ENCODE measurements at regions not wholly inside any gene's neighbourhood (a gene's known extent, or its start where the extent isn't known, plus 50 kb on each side); places are given as distances from the start of the nearest gene placed in this dataset.

DNA sequence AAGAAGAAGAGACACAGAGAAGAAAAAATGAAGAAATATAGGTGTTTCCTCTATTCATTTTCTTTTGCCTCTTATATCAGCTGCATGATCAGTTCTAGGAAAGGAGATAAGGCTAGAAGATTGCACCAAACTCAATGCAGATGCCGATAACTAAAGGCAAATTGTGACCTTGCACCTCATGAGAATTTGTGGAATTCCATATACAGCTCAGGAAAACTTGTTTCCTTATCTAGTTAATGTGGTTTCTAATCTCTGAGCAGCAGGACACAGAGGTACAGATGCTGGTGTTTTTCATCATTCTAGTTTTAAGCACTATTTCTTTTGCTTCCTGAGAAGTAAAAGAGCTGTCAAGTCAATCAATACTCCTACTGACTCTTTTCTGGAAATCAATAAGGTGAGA lies 104.6 kb upstream of the NWD2 start:
- TF ChIP-seq, protein P1, sequence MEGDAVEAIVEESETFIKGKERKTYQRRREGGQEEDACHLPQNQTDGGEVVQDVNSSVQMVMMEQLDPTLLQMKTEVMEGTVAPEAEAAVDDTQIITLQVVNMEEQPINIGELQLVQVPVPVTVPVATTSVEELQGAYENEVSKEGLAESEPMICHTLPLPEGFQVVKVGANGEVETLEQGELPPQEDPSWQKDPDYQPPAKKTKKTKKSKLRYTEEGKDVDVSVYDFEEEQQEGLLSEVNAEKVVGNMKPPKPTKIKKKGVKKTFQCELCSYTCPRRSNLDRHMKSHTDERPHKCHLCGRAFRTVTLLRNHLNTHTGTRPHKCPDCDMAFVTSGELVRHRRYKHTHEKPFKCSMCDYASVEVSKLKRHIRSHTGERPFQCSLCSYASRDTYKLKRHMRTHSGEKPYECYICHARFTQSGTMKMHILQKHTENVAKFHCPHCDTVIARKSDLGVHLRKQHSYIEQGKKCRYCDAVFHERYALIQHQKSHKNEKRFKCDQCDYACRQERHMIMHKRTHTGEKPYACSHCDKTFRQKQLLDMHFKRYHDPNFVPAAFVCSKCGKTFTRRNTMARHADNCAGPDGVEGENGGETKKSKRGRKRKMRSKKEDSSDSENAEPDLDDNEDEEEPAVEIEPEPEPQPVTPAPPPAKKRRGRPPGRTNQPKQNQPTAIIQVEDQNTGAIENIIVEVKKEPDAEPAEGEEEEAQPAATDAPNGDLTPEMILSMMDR (IDR thresholded peaks at IDR 0.05): no peak
- TF ChIP-seq EP300 (IDR thresholded peaks at IDR 0.05): no peak
- no peak for TF ChIP-seq POLR2AphosphoS5 (IDR thresholded peaks at IDR 0.05)
- TF ChIP-seq POLR2A (IDR thresholded peaks at IDR 0.05): no peak
